ENCODE measurements at regions not wholly inside any gene's neighbourhood (a gene's known extent, or its start where the extent isn't known, plus 50 kb on each side); places are given as distances from the start of the nearest gene placed in this dataset.

GRCh38 chr2:43129676-43130547 lies 96.5 kb downstream of the ZFP36L2 start:
- peak; percentile 40 for DNase-seq (ENCODE audit: low spot score)

- no peak for DNase-seq (ENCODE audit: low spot score)
Measured at GRCh38 chr2:43128559-43128955, 97.8 kb downstream of the ZFP36L2 start.

GRCh38 chr2:43127941-43128558 lies 98.4 kb downstream of the ZFP36L2 start:
- no peak for DNase-seq (ENCODE audit: low spot score)

- peak; percentile 53 for DNase-seq (ENCODE audit: low spot score)
Measured at GRCh38 chr2:43127208-43127940, 99.0 kb downstream of the ZFP36L2 start.

- no peak for DNase-seq (ENCODE audit: low spot score)
Measured at GRCh38 chr2:43126817-43127207, 99.6 kb downstream of the ZFP36L2 start.

- DNase-seq (ENCODE audit: low spot score): no peak
Measured at GRCh38 chr2:43125090-43125998, 101.1 kb downstream of the ZFP36L2 start.

GRCh38 chr2:43124687-43125057 lies 101.7 kb downstream of the ZFP36L2 start:
- DNase-seq (ENCODE audit: low spot score): no peak

- DNase-seq (ENCODE audit: low spot score): no peak
Measured at GRCh38 chr2:43123981-43124686, 102.3 kb downstream of the ZFP36L2 start.

- DNase-seq (ENCODE audit: low spot score): no peak
Measured at GRCh38 chr2:43123486-43123885, 102.9 kb downstream of the ZFP36L2 start.

- no peak for DNase-seq (ENCODE audit: low spot score)
Measured at GRCh38 chr2:43123028-43123427, 103.4 kb downstream of the ZFP36L2 start.

GRCh38 chr2:43121580-43122314 lies 104.7 kb downstream of the ZFP36L2 start:
- no peak for DNase-seq (ENCODE audit: low spot score)

GRCh38 chr2:43119303-43119702 lies 107.1 kb downstream of the ZFP36L2 start:
- DNase-seq (ENCODE audit: low spot score): no peak

- DNase-seq (ENCODE audit: low spot score): no peak
Measured at GRCh38 chr2:43117521-43118143, 108.8 kb downstream of the ZFP36L2 start.

- DNase-seq (ENCODE audit: low spot score): no peak
Measured at GRCh38 chr2:43116988-43117387, 109.4 kb downstream of the ZFP36L2 start.

GRCh38 chr2:43115881-43116280 lies 110.5 kb downstream of the ZFP36L2 start:
- DNase-seq (ENCODE audit: low spot score): no peak

- DNase-seq (ENCODE audit: low spot score): no peak
Measured at GRCh38 chr2:43114210-43114609, 112.2 kb downstream of the ZFP36L2 start.

- no peak for DNase-seq (ENCODE audit: low spot score)
Measured at GRCh38 chr2:43111788-43112554, 114.4 kb downstream of the ZFP36L2 start.

- no peak for DNase-seq (ENCODE audit: low spot score)
Measured at GRCh38 chr2:43110442-43110871, 115.9 kb downstream of the ZFP36L2 start.

GRCh38 chr2:43109261-43109743 lies 117.1 kb downstream of the ZFP36L2 start:
- no peak for DNase-seq (ENCODE audit: low spot score)

Measured in mucosa of gallbladder (tissue), 1 donor.